ENCODE measurements at regions not wholly inside any gene's neighbourhood (a gene's known extent, or its start where the extent isn't known, plus 50 kb on each side); places are given as distances from the start of the nearest gene placed in this dataset.

GRCh38 chr7:46315891-46316290 lies 394.8 kb upstream of the IGFBP3 start:
- no peak overlapping the region for H4K8ac ChIP-seq (ENCODE audit: extremely low read depth, insufficient read depth, low read length)

More at GRCh38 chr7:46315891-46316290, 394.8 kb upstream of the IGFBP3 start:
- Histone ChIP-seq H4K5ac (ENCODE audit: insufficient read length, low read depth, low read length) (no peak overlapping the region), H4K91ac (replicated peaks; ENCODE audit: insufficient read length, low read length) (no peak overlapping the region), H2BK5ac (ENCODE audit: low read depth, low read length) (no peak overlapping the region), H2BK12ac (ENCODE audit: low read depth, low read length) (no peak overlapping the region), H2AK5ac (ENCODE audit: low read depth, low read length) (no peak overlapping the region), H3K4me1 (replicated peaks in 1 of 4; ENCODE audit: control insufficient read depth in 3 of 4, insufficient read depth in 4 of 4, low read length in 3 of 4) (no peaks in the 10 kb centered on the region), H3K4ac (replicated peaks; ENCODE audit: insufficient read length, low read depth, low read length) (no peak overlapping the region), H3K36me3 (ENCODE audit: control insufficient read depth in 2 of 4, insufficient read depth in 4 of 4, low read length in 3 of 4) (no peaks in the 10 kb centered on the region), H3K9ac (replicated peaks in 1 of 4; ENCODE audit: extremely low read depth in 1 of 4, low read depth in 3 of 4, low read length in 3 of 4) (no peak overlapping the region), H3K27me3 (replicated peaks in 1 of 4; ENCODE audit: control insufficient read depth in 3 of 4, extremely low read depth in 1 of 4, insufficient read depth in 3 of 4, low read length in 3 of 4) (no peaks in the 10 kb centered on the region), H3K4me2 (ENCODE audit: insufficient read depth in 1 of 2, low read depth in 2 of 2, low read length in 2 of 2) (no peak overlapping the region), H2AFZ (ENCODE audit: low read length) (no peak overlapping the region), H3K9me3 (ENCODE audit: insufficient read depth in 2 of 2, low read depth in 1 of 2, low read length in 1 of 2) (no peaks in the 10 kb centered on the region), H3K23ac (ENCODE audit: insufficient read length) (no peak overlapping the region), H4K20me1 (replicated peaks in 1 of 2; ENCODE audit: control insufficient read depth in 1 of 2, insufficient read depth in 2 of 2, low read length in 2 of 2) (no peaks in the 10 kb centered on the region), H3K4me3 (ENCODE audit: extremely low read depth in 1 of 4, insufficient read depth in 2 of 4, low read depth in 3 of 4, low read length in 4 of 4) (no peak overlapping the region), H3K23me2 (ENCODE audit: low read depth, low read length) (no peaks in the 10 kb centered on the region), H2BK15ac (ENCODE audit: low read length) (no peak overlapping the region), H3K56ac (replicated peaks; ENCODE audit: insufficient read length, low read depth, low read length) (no peak overlapping the region), H3K18ac (ENCODE audit: extremely low read depth, low read length) (no peak overlapping the region), H3K27ac (ENCODE audit: low read depth, low read length) (no peak overlapping the region), H2BK120ac (replicated peaks; ENCODE audit: low read depth, low read length) (no peak overlapping the region), H3K79me2 (ENCODE audit: control insufficient read depth in 1 of 2, insufficient read depth in 2 of 2, low read length in 2 of 2) (no peaks in the 10 kb centered on the region), H3K14ac (ENCODE audit: insufficient read length) (no peak overlapping the region), H2BK20ac (ENCODE audit: low read length) (no peak overlapping the region; the same call in 1 of the 2 replicates), H3K79me1 (ENCODE audit: low read depth, low read length) (no peaks in the 10 kb centered on the region)
- WGBS, 2 experiments (ENCODE audit: extremely low coverage in 1 of 2, insufficient coverage in 1 of 2, insufficient read length in 1 of 2, insufficient replicate concordance in 2 of 2, low coverage in 1 of 2, low lambda C conversion rate in 2 of 2, missing lambda C conversion rate in 1 of 2): 95% methylated on average over 5 of the region's 5 CpGs; no CpG with 5 or more reads in 1 of the 2 experiments
- FAIRE-seq: no peak
- ChIA-PET POLR2A (ENCODE audit: partially characterized antibody) (no interaction called here), CTCF (ENCODE audit: partially characterized antibody) (interaction anchor here (0.6 to 2.2 kb wide), 2 partner anchors 19 to 392 kb away, joined by 3 to 8 read pairs; no protein-coding TSS in a partner anchor)
- TF ChIP-seq SIX5 (IDR thresholded peaks at IDR 0.05; ENCODE audit: low read depth, low read length): no peak
- TF ChIP-seq CEBPB (IDR thresholded peaks at IDR 0.05; ENCODE audit: low read depth, low read length): peak; percentile 91; the same call in 1 of the 2 replicates
- no peak for DNase-seq (ENCODE audit: low read depth in 1 of 2, low spot score in 2 of 2)

All from H1 (cell line).